Cardiac muscle cell (in vitro differentiated cells and primary cell): ENCODE measurements at regions not wholly inside any gene's neighbourhood (a gene's known extent, or its start where the extent isn't known, plus 50 kb on each side); places are given as distances from the start of the nearest gene placed in this dataset.

Source experiments
- DNase-seq, 2 donors: peaks; one replicate each; pipeline versions ENCODE4 v3.0.0 to v3.0.0-alpha.2; 2010 to 2017; ENCODE audit warnings: low read depth in 1 of 2, low spot score in 1 of 2
- H3K27ac ChIP-seq: fragments of 200-600 bp; sonication (generic); 2 replicates; pipeline ENCODE4 v1.5.1; 2016
- H3K27me3 ChIP-seq: fragments of 200-600 bp; sonication (generic); 2 replicates; pipeline ENCODE4 v1.6.0; 2016; ENCODE audit warnings: control low read depth
- H3K36me3 ChIP-seq: fragments of 200-600 bp; sonication (generic); 2 replicates; pipeline ENCODE4 v1.5.1; 2016; ENCODE audit warnings: control low read depth
- H3K4me1 ChIP-seq: fragments of 200-600 bp; sonication (generic); 2 replicates; pipeline ENCODE4 v1.8.1; 2017; ENCODE audit warnings: low read depth, mild to moderate bottlenecking, mixed run types
- H3K4me3 ChIP-seq: fragments of 200-600 bp; sonication (generic); 2 replicates; pipeline ENCODE4 v1.5.1; 2016; ENCODE audit warnings: mild to moderate bottlenecking
- H3K9me3 ChIP-seq: fragments of 200-600 bp; sonication (generic); 2 replicates; pipeline ENCODE4 v1.5.1; 2017; ENCODE audit warnings: low read depth, mild to moderate bottlenecking, control low read depth
- TF ChIP-seq, protein P1 (sequence below): IDR thresholded peaks from 2 replicates; pipeline ENCODE4 v1.5.1; 2012; ENCODE audit warnings: low read depth, mild to moderate bottlenecking, low read length

DNA sequence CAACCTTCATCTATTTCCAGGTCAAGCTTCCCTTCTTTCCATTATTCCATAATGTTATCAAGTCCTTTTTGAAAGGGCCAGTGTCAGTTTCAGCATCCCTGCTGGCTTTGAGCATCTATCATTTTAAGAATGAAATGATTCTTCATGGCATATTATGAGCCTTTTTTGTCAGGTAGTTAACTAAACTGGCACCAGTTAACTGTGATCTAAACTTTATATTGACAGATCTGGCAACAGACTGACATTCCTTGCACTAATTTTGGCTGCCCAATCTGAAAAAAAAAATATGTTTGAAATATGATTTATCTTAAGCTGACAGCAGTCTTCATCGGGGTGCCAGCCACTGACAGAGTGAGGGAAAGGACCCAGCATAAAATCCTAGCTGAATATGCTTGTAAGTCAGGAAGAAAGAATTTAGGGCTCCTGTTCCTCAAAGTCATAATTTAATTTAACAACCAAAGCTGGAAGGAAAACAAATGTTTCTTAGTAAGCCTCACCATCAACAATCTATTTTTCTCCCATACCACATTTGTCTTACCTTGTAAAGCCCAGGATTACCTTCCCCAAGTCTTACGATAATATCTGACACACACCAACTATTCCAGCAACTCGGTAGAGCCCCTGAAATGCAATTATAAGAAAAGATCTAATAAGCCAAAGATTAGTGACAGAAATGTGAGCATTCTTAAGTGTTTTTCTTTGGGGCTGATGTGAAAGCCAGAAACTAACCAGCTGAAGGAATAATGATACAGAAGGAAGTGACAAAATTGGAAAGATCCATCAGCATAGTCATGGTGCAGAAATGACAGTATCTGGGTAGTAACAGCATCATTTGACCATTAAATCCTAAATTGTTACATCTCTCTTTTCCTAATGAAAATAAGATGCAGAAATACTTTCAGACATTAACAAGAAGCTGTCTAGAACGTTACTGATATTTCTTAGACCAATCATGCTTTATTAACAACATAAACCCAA, 228.1 kb downstream of the RBM43 start:
- no peaks in the 10 kb centered on the region for H3K9me3 ChIP-seq
- TF ChIP-seq, protein P1, sequence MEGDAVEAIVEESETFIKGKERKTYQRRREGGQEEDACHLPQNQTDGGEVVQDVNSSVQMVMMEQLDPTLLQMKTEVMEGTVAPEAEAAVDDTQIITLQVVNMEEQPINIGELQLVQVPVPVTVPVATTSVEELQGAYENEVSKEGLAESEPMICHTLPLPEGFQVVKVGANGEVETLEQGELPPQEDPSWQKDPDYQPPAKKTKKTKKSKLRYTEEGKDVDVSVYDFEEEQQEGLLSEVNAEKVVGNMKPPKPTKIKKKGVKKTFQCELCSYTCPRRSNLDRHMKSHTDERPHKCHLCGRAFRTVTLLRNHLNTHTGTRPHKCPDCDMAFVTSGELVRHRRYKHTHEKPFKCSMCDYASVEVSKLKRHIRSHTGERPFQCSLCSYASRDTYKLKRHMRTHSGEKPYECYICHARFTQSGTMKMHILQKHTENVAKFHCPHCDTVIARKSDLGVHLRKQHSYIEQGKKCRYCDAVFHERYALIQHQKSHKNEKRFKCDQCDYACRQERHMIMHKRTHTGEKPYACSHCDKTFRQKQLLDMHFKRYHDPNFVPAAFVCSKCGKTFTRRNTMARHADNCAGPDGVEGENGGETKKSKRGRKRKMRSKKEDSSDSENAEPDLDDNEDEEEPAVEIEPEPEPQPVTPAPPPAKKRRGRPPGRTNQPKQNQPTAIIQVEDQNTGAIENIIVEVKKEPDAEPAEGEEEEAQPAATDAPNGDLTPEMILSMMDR, result no peak
- H3K27me3 ChIP-seq, result no peaks in the 10 kb centered on the region
- no peak for DNase-seq
- no peak overlapping the region for H3K27ac ChIP-seq
- H3K4me1 ChIP-seq, result no peaks in the 10 kb centered on the region
- no peak overlapping the region for H3K4me3 ChIP-seq
- no peaks in the 10 kb centered on the region for H3K36me3 ChIP-seq

DNA sequence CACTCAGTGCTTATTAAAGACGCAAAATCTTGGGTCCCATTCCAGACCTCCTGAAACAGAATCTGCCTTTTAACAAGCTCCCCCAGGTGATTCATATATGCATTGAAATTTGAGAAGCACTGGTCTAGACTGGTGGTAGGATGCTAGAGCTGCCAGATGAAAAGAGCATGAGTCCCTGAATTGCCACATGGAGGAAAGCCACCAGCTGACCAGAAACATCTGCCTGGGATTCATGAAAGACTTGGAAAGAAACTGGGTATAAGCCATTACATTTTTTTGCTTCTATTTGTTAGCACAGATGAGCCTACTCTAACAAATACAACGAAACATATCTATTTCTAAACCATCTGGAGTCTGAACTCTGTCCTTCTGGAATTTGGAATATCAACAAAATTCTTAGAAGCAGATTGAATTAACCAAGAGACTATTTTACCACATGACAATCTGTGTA, 228.9 kb downstream of the RBM43 start:
- H3K9me3 ChIP-seq, result no peaks in the 10 kb centered on the region
- H3K4me1 ChIP-seq, result no peaks in the 10 kb centered on the region
- TF ChIP-seq, protein P1, result no peak

GRCh38 chr2:151030663-151031230, 230.9 kb downstream of the RBM43 start:
- H3K27me3 ChIP-seq, result no peaks in the 10 kb centered on the region

More for the DNA sequence above, 228.9 kb downstream of the RBM43 start:
- Histone ChIP-seq H3K36me3 (no peaks in the 10 kb centered on the region), H3K4me3 (no peak overlapping the region), H3K27ac (no peak overlapping the region), H3K27me3 (no peaks in the 10 kb centered on the region)
- DNase-seq, result peak in 1 of 2 donors; percentile 79

GRCh38 chr2:151029406-151030157, 232.1 kb downstream of the RBM43 start:
- Histone ChIP-seq H3K9me3 (no peaks in the 10 kb centered on the region), H3K36me3 (no peaks in the 10 kb centered on the region), H3K4me1 (no peaks in the 10 kb centered on the region), H3K4me3 (no peak overlapping the region), H3K27me3 (no peaks in the 10 kb centered on the region), H3K27ac (no peak overlapping the region)
- DNase-seq, result peak in 1 of 2 donors; percentile 94
- TF ChIP-seq, protein P1, result no peak

More at GRCh38 chr2:151030663-151031230, 230.9 kb downstream of the RBM43 start:
- Histone ChIP-seq H3K36me3 (no peaks in the 10 kb centered on the region), H3K9me3 (no peaks in the 10 kb centered on the region), H3K27ac (no peak overlapping the region), H3K4me1 (no peaks in the 10 kb centered on the region), H3K4me3 (no peak overlapping the region)
- TF ChIP-seq, protein P1, result no peak
- DNase-seq, result no peak

DNA sequence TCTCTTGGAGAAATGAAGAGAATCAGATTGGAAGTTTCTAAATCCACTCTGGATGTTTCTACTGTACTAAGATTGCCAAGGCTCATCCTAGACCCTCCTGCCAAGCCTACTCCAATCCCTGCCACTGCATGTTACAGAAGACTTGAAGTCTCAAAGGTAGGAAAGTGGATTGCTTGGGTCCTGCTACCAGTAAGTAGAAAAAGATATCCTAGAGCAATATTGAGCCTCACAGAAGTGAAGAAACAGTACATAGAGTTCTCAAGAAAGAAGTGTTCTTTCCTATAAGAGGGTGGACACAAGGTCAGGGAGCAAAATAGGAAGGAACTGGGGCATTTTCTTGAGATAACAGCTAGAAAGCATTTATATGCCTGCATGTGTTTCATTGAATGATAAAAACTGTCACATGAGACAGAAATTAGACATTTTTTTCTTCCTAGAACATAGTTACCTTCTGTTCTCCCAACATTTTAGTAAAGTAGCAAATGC, 232.9 kb downstream of the RBM43 start:
- DNase-seq, result peak in 1 of 2 donors; percentile 64
- Histone ChIP-seq H3K27me3 (no peaks in the 10 kb centered on the region), H3K27ac (no peak overlapping the region), H3K4me1 (no peaks in the 10 kb centered on the region), H3K36me3 (no peaks in the 10 kb centered on the region), H3K4me3 (no peak overlapping the region), H3K9me3 (no peaks in the 10 kb centered on the region)
- TF ChIP-seq, protein P1, result no peak
